HG02763 (cell line): ENCODE measurements at regions not wholly inside any gene's neighbourhood (a gene's known extent, or its start where the extent isn't known, plus 50 kb on each side); places are given as distances from the start of the nearest gene placed in this dataset.
A peak's percentile ranks its signal among the peaks of the same experiment; 100 is the strongest.

Source experiments
- ATAC-seq: cut with Tn5 transposase; IDR thresholded peaks from one replicate; pipeline ENCODE4 v1.9.1; 2021; ENCODE audit warnings: mild to moderate bottlenecking, moderate library complexity; ENCODE audit not compliant: unreplicated experiment

- no peak for ATAC-seq
These were observed 358.7 kb downstream of the LPIN1 start for GRCh38 chr2:12105180-12105579.

- ATAC-seq, result no peak
These were observed 360.1 kb downstream of the LPIN1 start for GRCh38 chr2:12106440-12107080.

- ATAC-seq, result no peak
These were observed 360.9 kb downstream of the LPIN1 start for GRCh38 chr2:12107321-12107720.

- no peak for ATAC-seq
These were observed 361.5 kb downstream of the LPIN1 start for GRCh38 chr2:12107939-12108338.

GRCh38 chr2:12109363-12110017 is 363.1 kb downstream of the LPIN1 start:
- ATAC-seq, result no peak

- no peak for ATAC-seq
These were observed 363.6 kb downstream of the LPIN1 start for GRCh38 chr2:12110074-12110473.

GRCh38 chr2:12110481-12110880 is 364.0 kb downstream of the LPIN1 start:
- no peak for ATAC-seq

GRCh38 chr2:12113412-12113811 is 367.0 kb downstream of the LPIN1 start:
- no peak for ATAC-seq

GRCh38 chr2:12114816-12115215 is 368.4 kb downstream of the LPIN1 start:
- no peak for ATAC-seq

- ATAC-seq, result peak; percentile 80
These were observed 369.9 kb downstream of the LPIN1 start for GRCh38 chr2:12116228-12116750.

GRCh38 chr2:12119841-12120240 is 373.4 kb downstream of the LPIN1 start:
- ATAC-seq, result no peak

- no peak for ATAC-seq
These were observed 374.1 kb downstream of the LPIN1 start for GRCh38 chr2:12120281-12121150.

- ATAC-seq, result no peak
These were observed 378.4 kb downstream of the LPIN1 start for GRCh38 chr2:12124790-12125189.

GRCh38 chr2:12126318-12126717 is 379.9 kb downstream of the LPIN1 start:
- ATAC-seq, result no peak

GRCh38 chr2:12127638-12128037 is 381.2 kb downstream of the LPIN1 start:
- ATAC-seq, result no peak

- ATAC-seq, result no peak
These were observed 385.5 kb downstream of the LPIN1 start for GRCh38 chr2:12131975-12132374.

- ATAC-seq, result no peak
These were observed 395.3 kb downstream of the LPIN1 start for GRCh38 chr2:12141618-12142258.

GRCh38 chr2:12151716-12152115 is 405.3 kb downstream of the LPIN1 start:
- no peak for ATAC-seq

GRCh38 chr2:12152888-12153287 is 406.5 kb downstream of the LPIN1 start:
- ATAC-seq, result no peak

- ATAC-seq, result no peak
These were observed 409.0 kb downstream of the LPIN1 start for GRCh38 chr2:12155303-12156051.
